MG63 (cell line): ENCODE measurements at regions not wholly inside any gene's neighbourhood (a gene's known extent, or its start where the extent isn't known, plus 50 kb on each side); places are given as distances from the start of the nearest gene placed in this dataset.
"Not testable (repeated sequence)": the region's sequence is repeated elsewhere in the genome, so short reads cannot be mapped to it uniquely, and the experiment has no call there.

ENCODE experiments used
- DNase-seq: peaks from one replicate; pipeline ENCODE4 v3.0.0-alpha.2; 2020
- H3K27me3 ChIP-seq: fragments of 250-450 bp; sonication (Bioruptor Pico); 2 replicates; pipeline ENCODE4 v1.5.1; 2020; ENCODE audit warnings: mild to moderate bottlenecking, moderate library complexity
- H3K36me3 ChIP-seq: fragments of 250-450 bp; sonication (Bioruptor Pico); 2 replicates; pipeline ENCODE4 v1.5.1; 2020; ENCODE audit warnings: mild to moderate bottlenecking, moderate library complexity
- H3K4me3 ChIP-seq: fragments of 250-450 bp; sonication (Bioruptor Pico); 2 replicates; pipeline ENCODE4 v1.5.1; 2020; ENCODE audit warnings: mild to moderate bottlenecking, moderate library complexity
- H3K9me3 ChIP-seq: fragments of 250-450 bp; sonication (Bioruptor Pico); 2 replicates; pipeline ENCODE4 v1.5.1; 2020; ENCODE audit warnings: mild to moderate bottlenecking, moderate library complexity

DNA sequence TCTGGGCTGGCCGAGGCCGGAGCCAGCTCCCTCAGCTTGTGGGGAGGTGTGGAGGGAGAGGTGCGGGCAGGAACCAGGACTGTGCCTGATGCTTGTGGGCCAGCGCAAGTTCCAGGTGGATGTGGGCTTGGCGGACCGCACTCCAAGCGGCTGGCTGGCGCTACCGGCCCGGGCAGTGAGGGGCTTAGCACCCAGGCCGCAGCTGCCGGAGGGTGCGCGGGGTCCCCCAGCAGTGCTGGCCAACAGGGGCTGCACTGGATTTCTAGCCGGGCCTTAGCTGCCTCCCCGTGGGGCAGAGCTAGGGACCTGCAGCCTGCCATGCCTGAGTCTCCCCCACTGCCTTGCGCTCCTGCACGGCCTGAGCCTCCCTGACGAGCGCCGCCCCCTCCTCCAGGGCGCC lies 242.8 kb downstream of the CCSER2 start:
- Histone ChIP-seq H3K9me3 (no peaks in the 10 kb centered on the region), H3K36me3 (no peaks in the 10 kb centered on the region), H3K4me3 (no peak overlapping the region), H3K27me3 (0 out of 2 replicates have a peak, but pooled peaks cover 2% of the 10 kb centered on the region)
- DNase-seq: no peak

DNA sequence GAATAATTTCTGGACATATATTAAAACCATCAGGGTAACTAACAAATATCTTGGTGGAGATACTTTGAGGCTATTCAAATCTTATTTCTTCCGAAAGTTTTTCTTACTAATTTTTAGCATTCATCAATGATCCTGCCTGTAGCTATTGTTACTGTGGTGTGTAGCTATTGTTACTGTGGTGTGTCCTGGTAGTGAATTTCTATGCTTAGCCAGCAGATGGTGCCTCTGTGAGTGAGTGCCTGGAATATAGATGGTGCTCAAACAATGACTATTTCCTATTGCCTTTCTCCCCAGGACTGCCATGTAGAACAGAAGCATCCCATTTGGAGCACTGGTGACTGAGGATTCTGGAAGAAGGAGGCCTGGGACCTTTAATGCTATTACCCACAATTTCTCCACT lies 245.7 kb downstream of the CCSER2 start:
- Histone ChIP-seq H3K4me3 (no peak overlapping the region), H3K9me3 (0 out of 2 replicates have a peak, but pooled peaks cover 2% of the 10 kb centered on the region), H3K27me3 (no peaks in the 10 kb centered on the region), H3K36me3 (no peaks in the 10 kb centered on the region)
- no peak for DNase-seq

DNA sequence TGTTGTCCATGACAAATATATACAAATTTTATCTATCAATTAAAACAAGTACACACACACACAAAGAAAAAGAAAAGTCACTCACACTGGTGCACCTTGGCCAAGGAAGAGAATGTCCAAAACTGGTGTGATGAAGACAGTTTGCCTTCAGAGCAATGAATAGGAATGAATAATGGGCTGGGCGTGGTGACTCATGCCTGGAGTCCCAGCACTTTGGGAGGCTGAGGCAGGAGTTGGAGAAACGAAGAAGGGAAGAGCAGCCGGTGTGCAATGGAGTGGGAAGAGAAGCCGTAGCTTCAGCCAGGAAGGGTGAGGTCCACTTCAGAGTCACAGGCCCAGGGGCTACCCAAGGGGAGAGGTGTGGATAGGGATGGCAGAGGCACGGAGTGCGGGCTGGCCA lies 253.6 kb downstream of the CCSER2 start:
- no peak for DNase-seq
- no peaks in the 10 kb centered on the region for H3K27me3 ChIP-seq
- H3K36me3 ChIP-seq: no peaks in the 10 kb centered on the region
- H3K4me3 ChIP-seq: no peak overlapping the region
- no peaks in the 10 kb centered on the region for H3K9me3 ChIP-seq

DNA sequence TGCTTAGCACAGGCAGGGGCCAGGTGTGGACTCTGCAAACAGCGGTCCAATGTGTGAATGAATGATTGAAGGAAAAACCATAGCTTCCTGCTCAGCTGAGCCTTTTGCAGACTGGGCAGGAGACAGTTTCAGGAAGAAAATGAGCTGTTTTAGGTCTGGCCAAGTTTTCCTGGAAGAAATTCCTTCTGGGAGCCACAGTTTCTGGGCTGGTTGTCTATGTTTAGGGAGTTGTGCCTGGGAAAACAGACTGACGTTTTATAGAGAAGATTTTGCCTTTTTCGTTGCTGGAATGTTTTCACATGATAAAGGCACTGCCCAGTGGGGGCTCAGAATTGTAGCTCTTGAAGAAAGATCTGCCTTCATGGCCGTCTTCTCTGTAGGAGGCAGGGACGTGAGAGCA lies 255.1 kb downstream of the CCSER2 start:
- no peaks in the 10 kb centered on the region for H3K36me3 ChIP-seq
- no peaks in the 10 kb centered on the region for H3K27me3 ChIP-seq
- H3K4me3 ChIP-seq: no peak overlapping the region
- DNase-seq: no peak
- H3K9me3 ChIP-seq: no peaks in the 10 kb centered on the region

DNA sequence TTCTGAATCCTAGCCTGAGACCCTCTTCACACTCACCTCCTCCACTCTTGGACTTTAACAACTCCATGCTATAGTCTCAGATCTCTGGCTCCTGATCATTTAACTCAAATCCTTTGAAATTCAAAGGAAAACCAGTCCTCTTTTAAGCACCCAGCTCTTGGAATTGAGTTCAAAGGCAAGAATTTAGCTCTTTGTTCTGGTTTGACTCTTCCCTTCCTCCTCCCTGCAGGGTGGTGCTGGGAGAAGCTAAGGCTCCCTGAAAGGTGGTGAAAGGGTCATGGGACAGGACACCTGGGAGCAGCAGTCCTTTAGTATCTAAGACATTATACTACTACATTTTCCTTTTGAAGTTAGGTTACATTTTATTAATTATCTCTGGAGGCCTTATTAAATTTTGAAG lies 259.4 kb downstream of the CCSER2 start:
- no peak for DNase-seq
- no peaks in the 10 kb centered on the region for H3K36me3 ChIP-seq
- no peaks in the 10 kb centered on the region for H3K27me3 ChIP-seq
- no peaks in the 10 kb centered on the region for H3K9me3 ChIP-seq
- no peak overlapping the region for H3K4me3 ChIP-seq

DNA sequence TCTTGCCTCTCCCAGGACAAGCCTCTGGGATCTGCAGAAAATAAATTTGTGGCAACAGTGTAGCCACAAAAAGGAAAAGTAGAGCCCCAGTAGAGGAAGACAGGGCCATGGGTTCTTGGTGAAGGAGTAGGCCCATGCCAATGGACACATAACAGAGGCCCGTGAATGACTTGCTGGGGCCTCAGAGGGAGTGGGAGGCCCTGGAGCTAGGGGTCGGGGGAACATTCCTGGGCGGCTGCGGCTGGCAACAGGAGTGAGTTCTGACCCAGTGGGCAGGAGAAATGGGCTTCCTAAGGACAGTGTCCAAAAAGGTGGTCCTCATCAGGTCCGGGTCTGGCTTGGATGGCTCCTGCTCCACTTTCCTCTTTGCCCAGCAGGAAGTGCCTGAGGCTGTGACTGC lies 260.0 kb downstream of the CCSER2 start:
- H3K9me3 ChIP-seq: no peaks in the 10 kb centered on the region
- no peaks in the 10 kb centered on the region for H3K36me3 ChIP-seq
- H3K4me3 ChIP-seq: no peak overlapping the region
- no peak for DNase-seq
- no peaks in the 10 kb centered on the region for H3K27me3 ChIP-seq

DNA sequence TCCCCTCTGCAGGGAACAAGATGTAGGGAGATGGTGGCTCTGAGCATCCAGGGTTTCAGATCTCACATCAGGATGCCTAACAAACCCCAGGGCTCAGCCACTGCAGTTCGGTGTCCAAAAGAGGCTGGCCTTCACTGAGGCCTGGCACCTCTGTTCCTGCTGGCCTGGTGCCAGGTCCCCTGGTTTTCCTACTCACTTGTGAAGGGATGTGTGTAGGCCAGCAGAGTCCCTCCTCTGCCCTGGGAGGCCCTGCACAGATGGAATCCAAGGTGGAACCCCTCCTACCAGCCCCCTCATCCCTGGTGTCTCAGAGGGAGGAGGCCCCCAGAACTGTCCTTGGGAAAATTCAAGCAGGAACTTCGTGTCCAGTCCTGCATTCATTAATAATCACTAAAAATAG lies 260.6 kb downstream of the CCSER2 start:
- H3K36me3 ChIP-seq: no peaks in the 10 kb centered on the region
- no peaks in the 10 kb centered on the region for H3K9me3 ChIP-seq
- no peaks in the 10 kb centered on the region for H3K27me3 ChIP-seq
- H3K4me3 ChIP-seq: no peak overlapping the region
- DNase-seq: no peak

DNA sequence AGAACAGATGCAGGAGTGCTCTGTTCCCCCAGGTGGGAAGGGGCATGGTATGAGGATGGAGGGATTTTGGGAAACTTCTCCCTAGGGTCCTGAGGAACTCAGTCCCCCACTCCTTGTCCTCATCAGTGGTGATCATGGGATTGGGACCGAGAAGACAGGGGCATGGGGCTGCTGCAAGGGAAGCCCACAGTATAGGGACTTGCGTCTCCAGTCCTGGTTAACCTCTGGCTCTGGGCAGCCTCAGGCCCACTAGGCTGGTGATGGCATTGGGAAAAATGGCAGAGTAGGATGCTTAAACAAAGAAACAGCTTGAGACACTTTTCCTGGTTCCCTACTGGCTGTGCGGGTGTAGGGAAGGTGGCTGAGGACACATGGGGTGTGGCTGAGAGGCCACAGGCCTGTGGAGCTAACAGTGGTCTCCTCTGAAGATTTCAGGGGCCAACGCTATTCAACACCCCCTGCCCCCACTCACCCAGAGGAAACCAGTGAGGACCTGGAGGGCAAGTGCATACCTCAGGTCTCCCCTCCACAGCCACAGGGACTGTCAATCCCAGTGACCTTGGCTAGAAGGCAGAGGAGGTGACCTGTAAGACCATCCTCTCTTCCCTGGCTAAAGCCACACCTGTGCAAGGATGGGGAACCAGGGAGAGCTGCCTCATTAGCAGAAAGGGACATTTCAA lies 261.3 kb downstream of the CCSER2 start:
- DNase-seq: no peak
- Histone ChIP-seq H3K4me3 (no peak overlapping the region), H3K27me3 (no peaks in the 10 kb centered on the region), H3K9me3 (no peaks in the 10 kb centered on the region), H3K36me3 (no peaks in the 10 kb centered on the region)

DNA sequence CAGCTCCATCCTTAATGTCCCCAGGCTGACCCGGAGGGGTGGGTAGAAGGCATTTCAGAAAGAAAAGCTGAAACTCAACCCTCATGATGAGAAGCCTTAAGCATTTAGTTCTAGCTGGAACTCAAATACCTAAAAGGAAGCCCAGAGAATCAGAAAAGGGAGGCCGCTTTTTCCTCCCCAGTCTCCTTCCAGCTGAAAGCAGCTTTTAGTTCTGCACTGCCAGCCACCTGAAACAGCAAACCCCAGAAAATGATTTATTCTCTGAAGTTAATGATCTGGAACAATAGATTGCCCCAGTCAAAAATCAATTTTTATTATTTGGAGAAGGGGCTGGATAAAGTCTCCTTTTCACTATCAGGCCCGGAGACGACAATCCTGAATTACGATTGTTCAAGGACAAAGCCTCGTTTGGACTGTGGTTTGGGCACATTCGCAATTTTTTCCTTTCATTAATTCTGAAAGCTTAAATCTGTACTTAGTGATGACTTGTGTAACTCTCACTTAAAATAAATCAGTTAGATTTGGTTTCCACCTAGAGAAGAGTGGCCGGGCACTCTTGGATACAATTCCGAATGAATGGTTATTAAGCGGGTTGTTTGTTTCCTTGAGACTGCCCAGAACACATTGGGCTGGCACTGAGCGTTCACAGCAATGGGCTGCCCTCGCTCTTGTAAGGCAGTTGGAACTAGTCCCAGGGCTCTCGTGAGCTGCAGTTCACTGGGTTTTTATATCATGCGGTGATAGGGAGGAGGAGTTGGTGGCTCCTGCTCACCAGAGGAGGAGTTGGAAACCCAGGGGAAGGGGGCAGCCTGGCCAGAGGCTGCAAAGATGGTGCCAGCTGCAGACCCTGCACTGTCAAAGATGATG lies 262.2 kb downstream of the CCSER2 start:
- Histone ChIP-seq H3K27me3 (no peaks in the 10 kb centered on the region), H3K9me3 (no peaks in the 10 kb centered on the region), H3K36me3 (no peaks in the 10 kb centered on the region), H3K4me3 (no peak overlapping the region)
- DNase-seq: no peak

DNA sequence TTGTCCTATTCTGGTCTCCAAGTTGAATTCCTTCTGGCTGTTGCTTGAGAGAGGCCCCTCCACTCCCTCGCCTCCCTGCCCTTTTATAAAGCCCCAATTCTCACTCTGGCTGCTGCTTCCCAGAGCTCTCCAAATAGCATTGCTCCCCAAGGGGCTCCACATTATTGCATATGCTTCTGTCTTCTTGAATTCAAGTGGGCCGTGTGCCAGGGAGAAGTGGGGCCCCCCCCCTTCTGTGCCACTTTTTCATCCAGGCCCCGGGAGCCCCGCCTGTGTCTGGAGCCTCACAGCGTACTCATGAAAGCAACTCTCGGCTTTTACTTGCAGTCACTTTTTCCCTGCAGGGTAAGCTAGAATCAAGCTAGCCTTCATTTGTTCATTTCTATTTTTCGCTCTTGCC lies 265.1 kb downstream of the CCSER2 start:
- no peak for DNase-seq
- H3K27me3 ChIP-seq: no peaks in the 10 kb centered on the region
- no peak overlapping the region for H3K4me3 ChIP-seq
- H3K9me3 ChIP-seq: no peaks in the 10 kb centered on the region
- no peaks in the 10 kb centered on the region for H3K36me3 ChIP-seq

DNA sequence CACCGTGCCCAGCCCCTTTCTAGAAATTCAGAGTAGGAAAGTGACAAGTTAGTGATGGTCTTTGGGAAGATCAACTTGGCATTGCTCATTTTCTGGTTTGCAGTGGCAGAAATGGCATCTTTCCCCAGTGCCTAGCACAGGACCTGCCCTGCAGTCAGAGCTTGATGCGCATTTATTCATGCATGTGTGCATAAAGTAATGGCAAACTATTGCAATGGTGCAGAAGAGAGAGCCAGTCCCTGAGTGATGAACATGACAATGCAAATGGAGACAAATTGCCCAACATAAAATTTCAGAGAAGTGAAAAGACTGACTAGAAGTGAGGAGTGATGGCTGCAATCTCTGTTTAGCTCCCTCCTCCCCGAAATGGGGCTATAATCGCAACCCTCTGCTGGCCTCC lies 268.2 kb downstream of the CCSER2 start:
- no peaks in the 10 kb centered on the region for H3K27me3 ChIP-seq
- H3K4me3 ChIP-seq: no peak overlapping the region
- no peaks in the 10 kb centered on the region for H3K9me3 ChIP-seq
- H3K36me3 ChIP-seq: no peaks in the 10 kb centered on the region
- no peak for DNase-seq

DNA sequence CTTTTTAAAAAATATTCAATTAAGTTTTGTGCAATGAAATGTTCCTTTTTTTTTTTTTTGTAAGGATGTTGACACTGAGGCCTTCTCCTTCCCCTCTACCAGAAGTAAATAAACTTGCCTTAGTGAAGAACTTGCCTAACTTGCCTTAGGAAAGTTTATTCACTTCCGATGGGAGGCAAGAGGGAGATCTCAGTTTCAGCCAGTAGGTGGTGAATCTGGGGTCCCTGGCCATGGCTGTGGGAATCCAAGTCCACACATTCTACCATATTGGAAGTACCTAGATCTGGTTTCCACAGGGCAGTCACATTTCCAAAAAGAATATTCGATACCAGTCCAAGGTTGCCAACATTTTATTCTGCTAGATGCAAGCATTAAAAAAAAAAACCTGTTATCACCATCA lies 270.9 kb downstream of the CCSER2 start:
- H3K27me3 ChIP-seq: no peaks in the 10 kb centered on the region
- DNase-seq: no peak
- H3K36me3 ChIP-seq: no peaks in the 10 kb centered on the region
- no peak overlapping the region for H3K4me3 ChIP-seq
- no peaks in the 10 kb centered on the region for H3K9me3 ChIP-seq

DNA sequence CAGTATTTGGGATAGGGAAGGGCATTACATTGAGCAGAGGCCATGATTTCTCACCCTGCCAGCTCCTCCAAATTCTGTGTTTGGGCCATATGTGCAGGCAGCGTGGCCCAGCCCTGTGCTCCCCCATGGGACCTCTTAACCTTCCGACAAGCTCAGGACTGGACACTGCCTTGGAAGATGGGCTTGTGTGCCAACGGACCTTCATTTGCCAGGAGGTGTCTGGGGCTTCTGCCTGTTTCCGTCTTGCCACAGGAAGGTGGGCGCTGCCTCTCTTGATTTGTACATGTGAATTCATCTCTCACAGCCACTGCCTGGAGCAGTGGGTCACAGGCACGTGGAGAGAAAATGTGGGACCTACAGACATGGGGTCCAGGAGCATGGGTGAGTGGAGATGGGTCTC lies 272.6 kb downstream of the CCSER2 start:
- Histone ChIP-seq H3K36me3 (no peaks in the 10 kb centered on the region), H3K4me3 (no peak overlapping the region), H3K9me3 (no peaks in the 10 kb centered on the region), H3K27me3 (no peaks in the 10 kb centered on the region)
- DNase-seq: no peak

DNA sequence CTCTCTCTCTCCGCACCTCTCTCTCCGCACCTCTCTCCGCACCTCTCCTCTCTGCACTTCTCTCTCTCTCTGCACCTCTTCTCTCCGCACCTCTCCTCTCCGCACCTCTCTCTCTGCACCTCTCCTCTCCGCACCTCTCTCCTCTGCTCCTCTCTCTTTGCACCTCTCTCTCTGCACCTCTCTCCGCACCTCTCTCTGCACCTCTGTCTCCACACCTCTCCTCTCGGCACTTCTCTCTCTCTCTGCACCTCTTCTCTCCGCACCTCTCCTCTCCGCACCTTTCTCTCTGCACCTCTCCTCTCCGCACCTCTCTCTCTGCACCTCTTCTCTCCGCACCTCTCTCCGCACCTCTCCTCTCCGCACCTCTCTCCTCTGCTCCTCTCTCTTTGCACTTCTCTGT lies 274.2 kb downstream of the CCSER2 start:
- not testable (repeated sequence) for H3K9me3 ChIP-seq, DNase-seq, H3K4me3 ChIP-seq, H3K36me3 ChIP-seq, H3K27me3 ChIP-seq

DNA sequence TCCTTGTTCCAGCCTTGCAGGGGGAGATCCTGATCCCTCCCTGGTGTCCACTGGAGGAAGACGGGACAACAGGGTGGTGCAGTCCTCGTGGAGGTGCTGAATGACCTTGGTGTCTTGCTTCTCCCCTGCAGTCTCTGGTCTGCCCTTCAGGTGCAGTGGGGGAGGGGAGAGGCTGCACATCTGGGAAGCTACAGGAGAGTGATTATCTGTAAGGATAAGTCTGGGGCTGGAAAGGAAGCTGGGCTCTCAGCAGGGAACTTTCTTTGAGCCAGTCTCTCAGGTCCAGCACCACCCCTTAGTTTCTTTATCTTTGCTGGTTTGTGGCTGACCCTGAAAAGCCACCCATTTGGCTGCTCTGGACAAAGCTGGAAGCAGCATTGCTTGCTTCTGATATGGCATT lies 275.6 kb downstream of the CCSER2 start:
- no peaks in the 10 kb centered on the region for H3K36me3 ChIP-seq
- no peaks in the 10 kb centered on the region for H3K9me3 ChIP-seq
- H3K27me3 ChIP-seq: no peaks in the 10 kb centered on the region
- H3K4me3 ChIP-seq: no peak overlapping the region
- no peak for DNase-seq

DNA sequence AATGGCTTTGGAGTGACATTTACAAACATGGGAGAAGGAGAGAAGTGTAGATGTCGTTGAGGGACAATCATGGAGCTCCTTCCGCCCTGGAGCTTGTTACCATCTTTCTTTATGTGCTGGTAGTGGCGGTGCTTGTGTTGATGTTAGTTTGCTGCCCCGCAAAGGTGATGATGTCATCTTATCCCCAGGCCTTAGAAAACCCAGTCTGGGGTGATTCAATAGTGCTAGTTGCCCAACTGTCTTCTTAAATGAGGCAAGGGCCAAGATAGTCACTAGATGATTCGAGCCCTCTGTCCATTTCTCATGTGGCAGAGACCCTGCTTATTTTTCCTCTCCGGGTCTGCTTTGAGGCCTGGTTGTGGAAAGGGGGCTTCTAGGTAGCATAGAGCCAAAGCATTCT lies 277.4 kb downstream of the CCSER2 start:
- Histone ChIP-seq H3K9me3 (no peaks in the 10 kb centered on the region), H3K4me3 (no peak overlapping the region), H3K27me3 (no peaks in the 10 kb centered on the region), H3K36me3 (no peaks in the 10 kb centered on the region)
- no peak for DNase-seq

DNA sequence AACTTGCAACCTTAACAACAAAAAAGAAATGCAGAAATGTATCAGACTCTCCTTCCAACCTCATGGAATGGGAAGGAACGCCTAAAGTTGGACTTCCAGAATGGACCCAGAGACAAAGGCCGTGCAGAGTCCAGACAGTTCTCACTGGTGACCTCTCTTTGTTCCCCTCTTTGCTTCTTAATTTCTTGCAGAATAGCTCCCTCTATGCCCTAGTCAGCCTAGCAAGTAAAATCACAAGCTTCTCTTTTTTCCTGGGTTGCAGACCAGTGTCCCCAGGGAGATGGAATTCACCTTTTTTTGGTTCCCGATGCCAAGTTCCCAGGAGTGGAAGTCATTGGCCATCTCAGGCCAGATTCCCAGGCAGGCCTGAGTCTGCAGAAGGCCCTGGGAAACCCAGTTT lies 278.0 kb downstream of the CCSER2 start:
- Histone ChIP-seq H3K27me3 (no peaks in the 10 kb centered on the region), H3K4me3 (no peak overlapping the region), H3K9me3 (no peaks in the 10 kb centered on the region), H3K36me3 (no peaks in the 10 kb centered on the region)
- no peak for DNase-seq

DNA sequence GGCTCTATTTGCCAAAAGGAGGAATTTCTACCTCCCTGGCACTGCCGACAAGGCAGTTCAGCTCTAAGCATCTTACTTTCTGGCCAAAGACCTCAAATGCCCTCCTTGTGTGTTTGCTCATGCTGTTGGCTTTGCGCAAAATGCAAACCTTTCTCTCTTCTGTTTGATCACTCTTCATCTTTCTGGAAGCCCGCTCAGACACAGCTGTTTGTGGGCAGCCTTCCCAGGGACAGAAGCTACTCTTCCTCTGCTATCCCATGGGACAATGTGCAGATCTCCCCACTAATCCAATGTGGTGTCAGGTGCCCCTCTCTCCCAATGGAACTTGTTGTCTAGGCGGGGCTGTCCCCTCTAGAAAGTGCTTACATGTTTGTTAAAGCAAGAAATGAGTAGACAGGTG lies 278.7 kb downstream of the CCSER2 start:
- H3K4me3 ChIP-seq: no peak overlapping the region

More for the DNA sequence above, 278.7 kb downstream of the CCSER2 start:
- Histone ChIP-seq H3K9me3 (no peaks in the 10 kb centered on the region), H3K27me3 (no peaks in the 10 kb centered on the region), H3K36me3 (no peaks in the 10 kb centered on the region)
- DNase-seq: no peak
